Chondrocyte (in vitro differentiated cells): ENCODE measurements at regions not wholly inside any gene's neighbourhood (a gene's known extent, or its start where the extent isn't known, plus 50 kb on each side); places are given as distances from the start of the nearest gene placed in this dataset.
"Not testable (repeated sequence)": the region's sequence is repeated elsewhere in the genome, so short reads cannot be mapped to it uniquely, and the experiment has no call there.

Experiments
- DNase-seq: peaks from one replicate; pipeline ENCODE4 v3.0.0; 2021; ENCODE audit warnings: mixed read lengths, low spot score
- H3K27ac Mint-ChIP-seq: one replicate; pipeline ENCODE4 v1.8.0; 2021; ENCODE audit warnings: mild to moderate bottlenecking, moderate library complexity, mixed read lengths; ENCODE audit not compliant: unreplicated experiment
- H3K27me3 Mint-ChIP-seq: 2 replicates; pipeline ENCODE4 v1.8.0; 2021; ENCODE audit warnings: low read depth, mixed read lengths
- H3K36me3 Mint-ChIP-seq: 2 replicates; pipeline ENCODE4 v1.8.0; 2021; ENCODE audit warnings: low read depth, mixed read lengths
- H3K4me1 Mint-ChIP-seq: 2 replicates; pipeline ENCODE4 v1.8.0; 2021; ENCODE audit warnings: low read depth, mild to moderate bottlenecking, mixed read lengths
- H3K4me3 Mint-ChIP-seq: one replicate; pipeline ENCODE4 v1.8.0; 2021; ENCODE audit warnings: mild to moderate bottlenecking, moderate library complexity, mixed read lengths; ENCODE audit not compliant: unreplicated experiment
- H3K9me3 Mint-ChIP-seq: 2 replicates; pipeline ENCODE4 v1.8.0; 2021; ENCODE audit warnings: low read depth, mixed read lengths
- CTCF ChIP-seq: fragments of 200-600 bp; sonication (generic); IDR thresholded peaks from 2 replicates; pipeline ENCODE4 v1.5.0; 2021; ENCODE audit warnings: antibody characterized with exemption, mild to moderate bottlenecking, moderate library complexity

DNA sequence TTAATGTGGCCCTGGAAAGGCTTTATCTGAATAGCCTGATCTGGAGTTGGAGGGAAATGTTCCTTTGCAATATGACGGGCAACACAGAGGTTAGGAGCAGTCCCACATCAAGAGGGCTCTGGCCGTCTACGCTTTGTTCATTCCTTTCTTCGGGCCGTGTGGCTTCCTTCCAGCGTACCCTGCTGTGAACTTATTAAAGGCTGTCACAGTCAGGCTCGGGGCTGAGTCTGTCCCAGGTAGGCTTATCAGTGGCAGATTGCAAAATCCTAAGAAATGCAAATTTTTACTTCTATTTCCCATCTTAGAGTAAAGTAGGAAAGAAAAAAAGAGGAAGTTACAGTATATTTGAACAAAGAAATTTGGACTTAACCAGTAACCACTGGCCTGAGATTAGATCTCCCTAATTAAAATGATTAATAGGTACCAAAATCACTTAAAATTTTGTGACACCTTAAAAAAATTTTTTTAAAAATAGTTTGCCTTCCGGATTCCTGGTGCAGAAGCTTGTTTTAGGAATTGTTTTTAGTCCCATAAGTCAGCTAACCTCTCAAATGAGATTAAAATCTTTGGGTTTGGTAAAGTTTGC, 453.1 kb upstream of the MKI67 start:
- TF ChIP-seq CTCF, result no peak
- Mint-ChIP-seq H3K27ac (no peak overlapping the region), H3K36me3 (no peaks in the 10 kb centered on the region), H3K9me3 (peaks cover 9% of the 10 kb centered on the region), H3K4me1 (peaks cover 8% of the 10 kb centered on the region), H3K27me3 (no peaks in the 10 kb centered on the region), H3K4me3 (no peak overlapping the region)
- DNase-seq, result no peak

DNA sequence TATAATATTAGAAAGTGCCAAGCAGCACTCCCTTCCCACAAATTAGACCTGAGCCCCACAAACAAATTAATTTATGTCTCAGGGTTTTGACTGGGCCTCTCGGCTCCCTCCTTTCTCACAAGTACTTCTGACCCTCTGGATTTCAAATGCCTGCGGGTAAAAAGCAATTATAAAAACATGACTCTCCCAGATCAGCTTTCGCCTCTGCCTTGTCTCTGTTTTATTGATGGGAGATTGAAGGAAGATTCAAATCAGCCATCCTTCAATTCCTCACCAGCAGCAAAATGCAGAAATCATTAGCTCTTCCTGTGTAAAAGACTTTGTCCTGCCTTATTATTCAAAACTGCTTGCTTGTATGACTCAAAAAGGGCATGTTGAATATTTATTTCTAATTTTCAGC, 453.7 kb upstream of the MKI67 start:
- peaks cover 4% of the 10 kb centered on the region for H3K4me1 Mint-ChIP-seq
- H3K4me3 Mint-ChIP-seq, result no peak overlapping the region
- no peak overlapping the region for H3K27ac Mint-ChIP-seq
- no peaks in the 10 kb centered on the region for H3K27me3 Mint-ChIP-seq
- no peak for TF ChIP-seq CTCF
- H3K9me3 Mint-ChIP-seq, result peaks cover 9% of the 10 kb centered on the region
- no peaks in the 10 kb centered on the region for H3K36me3 Mint-ChIP-seq
- no peak for DNase-seq

DNA sequence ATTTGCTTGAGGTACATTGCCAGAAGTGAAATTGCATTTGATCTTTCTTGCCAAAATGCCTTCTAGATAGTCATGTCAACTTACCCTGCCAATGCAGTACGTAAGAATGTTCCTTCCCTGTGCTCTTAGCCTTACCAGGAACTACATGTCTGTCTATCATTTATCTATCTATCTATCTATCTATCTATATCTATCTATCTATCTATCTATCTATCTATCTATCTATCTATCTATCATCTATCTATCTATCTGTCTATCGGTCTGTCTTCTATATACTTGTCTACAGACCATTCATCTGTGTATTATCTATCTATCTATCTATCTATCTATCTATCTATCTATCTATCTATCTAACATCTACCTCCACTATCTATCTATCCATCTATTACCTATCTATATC, 456.9 kb upstream of the MKI67 start:
- H3K27ac Mint-ChIP-seq, result not testable (repeated sequence)

GRCh38 chr10:128586599-128586998, 460.4 kb upstream of the MKI67 start:
- not testable (repeated sequence) for H3K4me3 Mint-ChIP-seq, H3K27me3 Mint-ChIP-seq, DNase-seq, H3K9me3 Mint-ChIP-seq, H3K36me3 Mint-ChIP-seq, H3K4me1 Mint-ChIP-seq, H3K27ac Mint-ChIP-seq

More for the DNA sequence above, 456.9 kb upstream of the MKI67 start:
- H3K4me3 Mint-ChIP-seq, H3K36me3 Mint-ChIP-seq, DNase-seq, H3K9me3 Mint-ChIP-seq, H3K27me3 Mint-ChIP-seq, H3K4me1 Mint-ChIP-seq: not testable (repeated sequence)

DNA sequence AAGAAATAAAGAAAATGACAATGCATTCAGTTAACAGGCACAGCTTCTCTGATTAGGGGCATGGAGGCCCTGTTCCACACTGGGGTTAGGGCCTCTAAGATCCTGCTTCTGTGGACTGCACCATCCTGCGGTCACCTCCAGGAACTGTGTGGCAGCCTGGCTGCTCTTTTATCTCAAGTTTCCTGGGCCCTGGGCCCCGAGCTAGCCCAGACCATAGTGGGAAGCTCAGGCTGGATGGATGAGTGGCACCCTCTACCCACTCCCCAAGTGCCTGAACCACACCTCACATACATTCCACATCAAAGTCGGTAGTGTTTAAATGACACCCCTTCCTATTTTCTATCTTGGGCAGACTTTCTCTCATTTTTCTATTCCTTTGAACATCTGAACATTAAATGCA, 461.5 kb upstream of the MKI67 start:
- Mint-ChIP-seq H3K4me3 (no peak overlapping the region), H3K9me3 (peaks cover 9% of the 10 kb centered on the region), H3K27me3 (no peaks in the 10 kb centered on the region), H3K27ac (no peak overlapping the region), H3K4me1 (no peaks in the 10 kb centered on the region), H3K36me3 (no peaks in the 10 kb centered on the region)
- no peak for TF ChIP-seq CTCF
- no peak for DNase-seq

- Mint-ChIP-seq H3K4me1 (no peaks in the 10 kb centered on the region), H3K4me3 (no peak overlapping the region), H3K36me3 (no peaks in the 10 kb centered on the region), H3K27me3 (no peaks in the 10 kb centered on the region), H3K9me3 (peaks cover 6% of the 10 kb centered on the region), H3K27ac (no peak overlapping the region)
- no peak for DNase-seq
- no peak for TF ChIP-seq CTCF
Observed at GRCh38 chr10:128588402-128588801, 462.2 kb upstream of the MKI67 start.
